COLO668 (cell line): ENCODE measurements at regions not wholly inside any gene's neighbourhood (a gene's known extent, or its start where the extent isn't known, plus 50 kb on each side); places are given as distances from the start of the nearest gene placed in this dataset.
A peak's percentile ranks its signal among the peaks of the same experiment; 100 is the strongest.

Source experiments
- DNase-seq: peaks from one replicate; lab custom pipeline; 2025; ENCODE audit not compliant: unreplicated experiment; lab: John Stamatoyannopoulos, UW

GRCh38 chr14:95034788-95035187 lies 122.5 kb downstream of the DICER1 start:
- peak; percentile 68 for DNase-seq

- no peak for DNase-seq
Observed at GRCh38 chr14:95033682-95034632, 123.4 kb downstream of the DICER1 start.

- DNase-seq = no peak
Observed at GRCh38 chr14:95033031-95033430, 124.3 kb downstream of the DICER1 start.

DNA sequence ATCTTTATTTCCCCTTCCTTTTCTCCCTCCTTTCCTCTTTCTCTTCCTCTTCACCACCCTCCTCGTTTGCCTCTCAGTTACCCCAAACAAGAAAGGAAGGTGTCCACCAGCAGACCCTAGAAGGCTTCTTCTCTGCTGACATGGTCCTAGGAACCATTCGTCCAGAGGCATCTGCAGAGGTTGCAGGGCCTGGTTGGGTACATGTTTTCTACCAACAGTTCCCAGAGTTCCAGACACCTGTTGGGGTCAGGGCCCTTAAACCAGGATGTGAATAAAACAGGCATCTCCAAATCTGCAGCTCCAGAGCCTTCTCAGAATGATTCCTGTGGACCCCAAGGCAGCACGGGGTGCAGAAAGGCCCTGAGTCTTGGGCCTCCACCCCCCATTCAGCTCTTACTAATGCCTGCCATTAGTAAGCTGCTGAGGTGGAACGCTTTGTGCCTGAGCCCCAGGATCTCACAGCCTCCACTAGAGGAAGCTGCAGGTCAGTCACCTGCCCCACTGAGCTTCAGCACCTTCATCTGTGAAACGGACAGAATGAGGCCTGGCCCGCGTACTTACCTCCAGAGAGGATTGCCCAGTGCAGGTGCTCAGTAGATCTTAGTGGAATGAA lies 130.4 kb downstream of the DICER1 start:
- peak; percentile 18 for DNase-seq

GRCh38 chr14:95025941-95026340 lies 131.4 kb downstream of the DICER1 start:
- no peak for DNase-seq

GRCh38 chr14:95025218-95025617 lies 132.1 kb downstream of the DICER1 start:
- no peak for DNase-seq

- no peak for DNase-seq
Observed at GRCh38 chr14:95024380-95024779, 132.9 kb downstream of the DICER1 start.

DNA sequence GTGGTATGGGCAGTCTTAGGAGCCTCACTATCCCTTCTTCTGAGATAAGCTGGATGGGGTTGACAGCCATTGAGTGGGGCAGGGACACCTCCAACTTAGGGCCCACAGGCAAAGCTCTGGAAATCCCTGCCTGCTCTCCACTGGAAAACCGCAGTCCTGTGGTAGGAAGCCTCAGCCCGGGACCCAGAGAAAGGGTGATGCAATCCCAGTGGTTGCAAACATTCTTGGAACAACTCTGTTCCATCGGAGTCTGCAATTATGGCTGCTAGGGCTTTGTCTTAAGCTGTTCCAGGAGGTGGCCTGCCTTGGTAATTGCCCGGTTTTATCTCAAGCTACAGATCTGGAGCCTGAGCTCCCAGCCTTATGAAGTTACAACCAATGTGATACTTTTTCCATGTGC lies 133.4 kb downstream of the DICER1 start:
- no peak for DNase-seq

DNA sequence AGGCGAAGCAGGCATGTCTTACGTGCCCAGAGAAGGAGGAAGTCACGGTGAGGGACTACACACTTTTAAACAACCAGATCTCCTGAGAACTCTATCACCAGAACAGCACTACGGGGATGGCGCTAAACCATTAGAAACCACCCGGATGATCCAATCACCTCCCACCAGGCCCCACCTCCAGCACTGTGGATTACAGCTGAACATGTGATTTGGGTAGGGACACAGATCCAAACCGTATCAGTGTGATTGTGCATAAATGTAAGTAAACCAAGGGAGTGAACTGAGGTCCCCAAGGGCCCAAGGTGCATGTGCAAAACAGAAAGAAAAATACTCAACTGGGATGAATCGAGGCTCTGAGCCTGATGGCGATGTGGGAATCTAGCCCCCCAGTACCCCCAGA lies 134.2 kb downstream of the DICER1 start:
- DNase-seq = no peak

GRCh38 chr14:95021588-95021987 lies 135.7 kb downstream of the DICER1 start:
- DNase-seq = no peak

DNA sequence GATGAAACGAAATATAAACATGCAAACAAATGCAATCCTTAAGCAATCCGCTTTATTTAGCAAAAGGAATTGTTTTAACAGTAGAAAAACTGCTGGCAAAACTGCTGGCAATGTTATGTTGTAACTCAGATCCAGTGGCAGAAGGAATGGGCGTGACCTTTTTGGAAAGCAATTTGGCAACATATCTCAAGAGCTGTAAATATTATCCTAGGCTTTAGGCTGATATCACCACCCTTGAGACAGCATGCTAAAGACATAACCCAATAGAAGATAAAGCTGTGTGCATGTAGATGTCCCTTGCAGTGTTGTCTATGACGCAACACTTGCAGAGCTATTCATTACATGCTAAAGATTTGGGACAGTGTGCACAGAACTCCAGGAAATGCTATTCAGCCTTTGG lies 138.5 kb downstream of the DICER1 start:
- DNase-seq = no peak

- no peak for DNase-seq
Observed at GRCh38 chr14:95015046-95015445, 142.3 kb downstream of the DICER1 start.

GRCh38 chr14:95014036-95014435 lies 143.3 kb downstream of the DICER1 start:
- DNase-seq = no peak

GRCh38 chr14:95011445-95012006 lies 145.8 kb downstream of the DICER1 start:
- DNase-seq = no peak

GRCh38 chr14:95008445-95009217 lies 148.7 kb downstream of the DICER1 start:
- no peak for DNase-seq

DNA sequence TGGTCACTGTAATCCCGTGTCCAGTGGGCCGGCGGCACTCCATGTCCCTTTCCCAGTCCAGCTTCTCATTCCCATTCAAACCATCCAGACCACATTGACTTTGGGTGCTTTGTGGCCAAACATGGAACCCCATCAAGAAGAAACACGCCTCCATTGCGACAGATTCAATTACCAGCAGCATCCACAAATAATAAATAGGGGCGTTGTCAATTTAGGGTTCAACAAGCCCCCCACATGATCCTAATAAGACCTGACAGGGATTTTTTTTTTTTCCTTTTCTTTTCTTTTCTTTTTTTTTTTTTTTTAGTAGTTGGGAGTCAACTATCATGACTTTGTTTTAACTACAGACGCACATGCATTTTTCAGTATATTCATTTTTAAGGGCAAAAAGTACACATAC lies 149.4 kb downstream of the DICER1 start:
- no peak for DNase-seq

- no peak for DNase-seq
Observed at GRCh38 chr14:95006479-95006878, 150.8 kb downstream of the DICER1 start.

DNA sequence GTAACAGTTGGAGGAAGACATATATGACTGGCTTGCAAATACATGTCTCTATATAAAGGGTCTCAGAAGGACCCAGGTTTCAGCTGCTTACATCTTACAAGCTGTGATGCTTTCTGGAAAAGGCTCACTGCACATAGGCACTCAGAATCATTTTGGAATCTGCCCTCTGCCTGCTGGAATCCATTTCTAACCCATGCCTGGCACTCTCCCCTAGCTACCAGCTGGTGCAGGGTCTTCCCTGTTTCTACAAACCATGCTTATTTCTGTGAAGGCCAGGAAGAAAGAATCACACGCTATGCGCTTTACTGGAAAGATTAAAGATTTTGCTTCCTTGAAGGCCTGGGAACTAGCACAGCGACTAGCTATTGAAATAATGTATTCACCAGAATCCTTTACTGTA lies 151.3 kb downstream of the DICER1 start:
- DNase-seq = no peak

DNA sequence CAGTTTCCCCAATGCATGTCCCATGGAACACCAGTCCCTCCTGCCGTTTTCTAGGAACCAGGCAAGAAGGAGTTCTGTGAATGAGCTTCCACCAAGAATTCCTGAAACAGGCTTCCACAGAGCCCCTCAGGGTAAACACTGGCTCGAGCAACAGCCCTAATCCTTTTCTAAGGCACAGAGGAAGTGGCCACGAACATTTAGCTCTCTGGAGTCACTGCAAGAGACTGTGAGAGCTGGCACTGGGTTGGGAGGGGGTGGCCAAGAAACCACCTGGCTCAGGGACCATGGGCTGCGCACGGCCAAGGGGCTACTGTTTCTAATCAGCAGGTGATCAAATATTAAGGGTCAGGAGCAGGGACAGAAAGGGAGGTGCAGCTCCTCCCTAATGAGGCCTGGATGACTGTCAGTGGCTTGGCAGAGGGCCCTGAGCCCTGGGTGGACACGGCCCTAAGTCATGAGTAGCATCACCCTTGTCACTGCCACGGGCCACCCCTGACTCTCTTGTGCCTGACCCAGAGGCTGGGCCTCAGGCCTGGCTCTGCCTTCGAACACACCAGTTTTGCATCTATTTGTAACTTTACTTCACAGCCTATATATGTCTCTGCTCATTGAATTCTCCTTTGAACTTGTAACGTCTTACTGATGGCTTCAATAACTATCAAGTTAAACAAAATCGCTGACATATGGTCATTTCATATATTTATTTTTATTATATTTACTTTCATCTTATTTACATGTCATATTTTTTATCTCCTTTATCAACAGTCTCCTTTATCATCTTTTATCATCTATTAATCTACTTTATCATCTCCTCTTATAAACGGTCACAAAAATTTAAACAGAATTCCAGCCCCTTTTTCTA lies 154.0 kb downstream of the DICER1 start:
- no peak for DNase-seq

DNA sequence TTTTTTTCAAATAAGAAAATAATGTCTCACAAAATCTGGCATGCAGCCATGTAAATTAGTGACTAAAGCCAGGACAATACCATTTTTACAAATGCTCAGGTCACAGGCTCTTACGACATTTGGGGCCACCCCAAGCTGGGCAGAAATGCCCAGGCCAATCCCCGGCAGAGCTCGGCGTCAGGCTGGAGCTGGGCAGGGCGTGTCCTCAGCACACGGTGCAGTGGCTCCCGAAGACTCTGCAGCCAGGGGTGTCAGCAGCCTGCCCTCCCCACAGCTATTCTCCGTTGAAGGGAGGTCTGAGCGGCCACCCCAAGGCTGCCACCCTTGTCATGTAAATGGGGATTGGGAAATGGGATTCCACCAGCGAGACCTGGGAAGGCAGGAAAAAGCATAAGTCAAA lies 158.6 kb downstream of the DICER1 start:
- no peak for DNase-seq
